Spleen (tissue), 7 donors: ENCODE measurements at regions not wholly inside any gene's neighbourhood (a gene's known extent, or its start where the extent isn't known, plus 50 kb on each side); places are given as distances from the start of the nearest gene placed in this dataset.
"Not testable (repeated sequence)": the region's sequence is repeated elsewhere in the genome, so short reads cannot be mapped to it uniquely, and the experiment has no call there.

ENCODE experiments used
- CTCF ChIP-seq, 11 experiments: fragments of 200-600 bp in 7 of 11; fragments of 450-650 bp in 4 of 11; sonication (generic) in 4 of 11; IDR thresholded peaks in 8 of 11; conservative IDR thresholded peaks in 3 of 11; 1 replicate in 7 of 11; 2 replicates in 4 of 11; pipeline versions ENCODE4 v1.4.0 to v1.8.0; 2016 to 2021; ENCODE audit warnings: antibody characterized with exemption in 11 of 11, inconsistent platforms in 4 of 11, mild to moderate bottlenecking in 1 of 11
- POLR2AphosphoS5 ChIP-seq, 3 donors: sonication (generic); formaldehyde crosslinking; IDR thresholded peaks; one replicate each; pipeline ENCODE4 v1.5.1; 2017; ENCODE audit warnings: antibody characterized with exemption in 3 of 3
- donor health status: DM: no; HTN: no; CAD: no; lungs with moderate emphysema.
- donor health status: DM: no; HTN: no; CAD: no.
- donor health status: DM: no; HTN: no; CAD: no.

GRCh38 chr3:72266921-72267524 is 482.1 kb upstream of the PROK2 start:
- TF ChIP-seq CTCF (IDR thresholded peaks at IDR 0.05 in 8 of 11, conservative IDR thresholded peaks at IDR 0.05 in 3 of 11); POLR2AphosphoS5 (IDR thresholded peaks at IDR 0.05): not testable (repeated sequence)
